Esophagus squamous epithelium (tissue), 4 donors: ENCODE measurements at regions not wholly inside any gene's neighbourhood (a gene's known extent, or its start where the extent isn't known, plus 50 kb on each side); places are given as distances from the start of the nearest gene placed in this dataset.

Experiments used
- POLR2A ChIP-seq, 4 donors: fragments of 450-650 bp; IDR thresholded peaks; one replicate each; pipeline ENCODE4 v1.6.1; 2017; ENCODE audit warnings: antibody characterized with exemption in 4 of 4, mild to moderate bottlenecking in 4 of 4, moderate library complexity in 3 of 4
- TF ChIP-seq, protein P1 (sequence below), 6 experiments: fragments of 450-650 bp in 4 of 6; fragments of 200-600 bp in 2 of 6; sonication (generic) in 2 of 6; IDR thresholded peaks; one replicate each; pipeline ENCODE4 v1.5.1; 2016 to 2019; ENCODE audit warnings: antibody characterized with exemption in 6 of 6, mild to moderate bottlenecking in 4 of 6, moderate library complexity in 4 of 6

DNA sequence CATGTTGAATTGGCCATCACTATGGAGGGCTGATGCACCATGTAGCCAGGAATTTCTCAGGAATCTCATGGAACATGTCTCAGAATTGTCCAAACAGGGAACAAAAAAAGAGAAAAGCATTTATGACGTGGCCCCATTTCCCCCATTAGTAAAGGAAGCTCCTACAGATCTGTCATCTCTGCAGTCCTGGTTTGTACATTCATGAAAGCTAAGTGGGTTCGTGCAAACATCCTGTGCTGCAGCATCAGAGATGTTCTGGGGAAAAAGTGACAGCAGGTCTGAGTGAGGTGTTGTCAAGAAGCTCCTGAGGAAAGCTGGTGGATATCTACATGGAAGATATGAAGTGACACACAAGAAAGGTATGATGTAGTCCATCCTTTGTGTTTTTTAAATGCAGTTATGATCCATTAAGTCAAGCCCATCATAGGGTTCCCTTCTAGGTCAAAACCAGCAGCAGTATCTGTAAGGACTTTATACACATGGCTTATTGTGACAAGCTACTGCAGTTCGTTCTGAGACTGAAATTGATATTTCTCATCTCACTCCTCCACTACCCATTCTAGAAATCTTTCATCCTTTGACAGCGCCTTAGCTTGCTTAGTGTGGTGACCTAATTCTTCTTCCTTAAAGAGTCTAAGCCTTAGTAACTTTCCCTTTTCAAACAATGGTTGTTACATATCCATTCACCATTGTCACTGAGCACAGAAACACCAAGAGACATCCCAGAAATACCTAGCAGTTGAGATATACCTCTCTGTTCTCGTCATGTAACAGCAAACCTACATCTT is 200.0 kb upstream of the TCF21 start:
- TF ChIP-seq, protein P1, sequence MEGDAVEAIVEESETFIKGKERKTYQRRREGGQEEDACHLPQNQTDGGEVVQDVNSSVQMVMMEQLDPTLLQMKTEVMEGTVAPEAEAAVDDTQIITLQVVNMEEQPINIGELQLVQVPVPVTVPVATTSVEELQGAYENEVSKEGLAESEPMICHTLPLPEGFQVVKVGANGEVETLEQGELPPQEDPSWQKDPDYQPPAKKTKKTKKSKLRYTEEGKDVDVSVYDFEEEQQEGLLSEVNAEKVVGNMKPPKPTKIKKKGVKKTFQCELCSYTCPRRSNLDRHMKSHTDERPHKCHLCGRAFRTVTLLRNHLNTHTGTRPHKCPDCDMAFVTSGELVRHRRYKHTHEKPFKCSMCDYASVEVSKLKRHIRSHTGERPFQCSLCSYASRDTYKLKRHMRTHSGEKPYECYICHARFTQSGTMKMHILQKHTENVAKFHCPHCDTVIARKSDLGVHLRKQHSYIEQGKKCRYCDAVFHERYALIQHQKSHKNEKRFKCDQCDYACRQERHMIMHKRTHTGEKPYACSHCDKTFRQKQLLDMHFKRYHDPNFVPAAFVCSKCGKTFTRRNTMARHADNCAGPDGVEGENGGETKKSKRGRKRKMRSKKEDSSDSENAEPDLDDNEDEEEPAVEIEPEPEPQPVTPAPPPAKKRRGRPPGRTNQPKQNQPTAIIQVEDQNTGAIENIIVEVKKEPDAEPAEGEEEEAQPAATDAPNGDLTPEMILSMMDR (IDR thresholded peaks at IDR 0.05): no peak
- no peak for TF ChIP-seq POLR2A (IDR thresholded peaks at IDR 0.05)
